ENCODE measurements at regions not wholly inside any gene's neighbourhood (a gene's known extent, or its start where the extent isn't known, plus 50 kb on each side); places are given as distances from the start of the nearest gene placed in this dataset.

GRCh38 chr3:95235916-95236315 lies 1173.1 kb downstream of the NSUN3 start:
- H3K9ac ChIP-seq (ENCODE audit: low read length) = no peak overlapping the region
- CTCF ChIA-PET = no interaction called here

DNA sequence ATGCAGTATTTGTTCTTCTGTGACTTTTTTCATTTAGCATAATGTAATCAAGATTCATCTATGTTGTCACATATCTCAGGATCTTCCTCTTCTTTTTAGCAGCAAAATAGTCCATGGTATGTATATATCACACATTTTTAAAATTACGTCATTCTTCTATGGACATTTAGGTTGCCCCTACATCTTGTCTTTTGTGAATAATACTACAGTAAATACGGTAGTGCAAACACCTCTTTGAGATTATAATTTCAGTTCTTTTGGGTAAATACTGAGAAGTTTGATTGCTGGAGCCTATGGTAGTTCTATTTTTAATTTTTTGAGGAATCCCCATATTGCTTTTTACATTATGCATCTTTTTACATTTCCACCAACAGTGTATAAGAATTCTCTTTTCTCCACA lies 1174.9 kb downstream of the NSUN3 start:
- H3K36me3 ChIP-seq (replicated peaks in 1 of 2; ENCODE audit: control extremely low read depth in 1 of 2, control insufficient read depth in 1 of 2, extremely low read depth in 1 of 2, insufficient read depth in 2 of 2, low read length in 1 of 2) = no peaks in the 10 kb centered on the region
- H4K20me1 ChIP-seq (ENCODE audit: control insufficient read depth, insufficient read depth, low read length, poor library complexity, severe bottlenecking) = no peaks in the 10 kb centered on the region
- H3K9me3 ChIP-seq (ENCODE audit: control extremely low read depth in 1 of 3, control insufficient read depth in 2 of 3, insufficient read depth in 1 of 3, low read length in 2 of 3) = no peaks in the 10 kb centered on the region
- no peak overlapping the region for H3K27ac ChIP-seq (ENCODE audit: low read length in 2 of 2)
- intact Hi-C loops (cut with micrococcal nuclease) = no loop called here
- Mint-ChIP-seq H3K4me3 (no peak overlapping the region), H3K27ac (no peak overlapping the region), H3K9me3 (ENCODE audit: insufficient read depth) (peaks cover 8% of the 10 kb centered on the region), H3K4me1 (no peaks in the 10 kb centered on the region), H3K27me3 (no peaks in the 10 kb centered on the region)
- CTCF ChIA-PET = no interaction called here
- no peaks in the 10 kb centered on the region for H3K4me1 ChIP-seq (ENCODE audit: control insufficient read depth in 2 of 2, insufficient read depth in 2 of 2, low read length in 2 of 2)
- no peaks in the 10 kb centered on the region for H3K79me2 ChIP-seq (ENCODE audit: control insufficient read depth, insufficient read depth, low read length)
- ATAC-seq (ENCODE audit: low read depth) = no peak
- no CpG with 5 or more reads among the region's 2 CpGs for WGBS (ENCODE audit: insufficient coverage)
- no peak overlapping the region for H2AFZ ChIP-seq (ENCODE audit: insufficient read depth, low read depth, low read length, poor library complexity, severe bottlenecking)
- no peak overlapping the region for H3K9ac ChIP-seq (ENCODE audit: low read length)
- no peaks in the 10 kb centered on the region for H3K27me3 ChIP-seq (replicated peaks in 1 of 4; ENCODE audit: control extremely low read depth in 1 of 4, control insufficient read depth in 3 of 4, insufficient read depth in 4 of 4, low read length in 3 of 4)
- TF ChIP-seq, protein P1, sequence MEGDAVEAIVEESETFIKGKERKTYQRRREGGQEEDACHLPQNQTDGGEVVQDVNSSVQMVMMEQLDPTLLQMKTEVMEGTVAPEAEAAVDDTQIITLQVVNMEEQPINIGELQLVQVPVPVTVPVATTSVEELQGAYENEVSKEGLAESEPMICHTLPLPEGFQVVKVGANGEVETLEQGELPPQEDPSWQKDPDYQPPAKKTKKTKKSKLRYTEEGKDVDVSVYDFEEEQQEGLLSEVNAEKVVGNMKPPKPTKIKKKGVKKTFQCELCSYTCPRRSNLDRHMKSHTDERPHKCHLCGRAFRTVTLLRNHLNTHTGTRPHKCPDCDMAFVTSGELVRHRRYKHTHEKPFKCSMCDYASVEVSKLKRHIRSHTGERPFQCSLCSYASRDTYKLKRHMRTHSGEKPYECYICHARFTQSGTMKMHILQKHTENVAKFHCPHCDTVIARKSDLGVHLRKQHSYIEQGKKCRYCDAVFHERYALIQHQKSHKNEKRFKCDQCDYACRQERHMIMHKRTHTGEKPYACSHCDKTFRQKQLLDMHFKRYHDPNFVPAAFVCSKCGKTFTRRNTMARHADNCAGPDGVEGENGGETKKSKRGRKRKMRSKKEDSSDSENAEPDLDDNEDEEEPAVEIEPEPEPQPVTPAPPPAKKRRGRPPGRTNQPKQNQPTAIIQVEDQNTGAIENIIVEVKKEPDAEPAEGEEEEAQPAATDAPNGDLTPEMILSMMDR (IDR thresholded peaks at IDR 0.05) = no peak
- TF ChIP-seq EZH2 (IDR thresholded peaks at IDR 0.05; ENCODE audit: borderline replicate concordance, insufficient read depth, low read depth, low read length, poor library complexity, severe bottlenecking) = no peak
- POLR2A ChIA-PET = no interaction called here
- no peak for DNase-seq
- no peak overlapping the region for H3K4me3 ChIP-seq (ENCODE audit: control extremely low read depth in 1 of 5, extremely low read depth in 1 of 5, insufficient read depth in 1 of 5, low read depth in 2 of 5, low read length in 4 of 5)
- no peak overlapping the region for H3K4me2 ChIP-seq (replicated peaks; ENCODE audit: low read depth, low read length, poor library complexity, severe bottlenecking)

More at GRCh38 chr3:95235916-95236315, 1173.1 kb downstream of the NSUN3 start:
- H3K27me3 ChIP-seq (replicated peaks in 1 of 4; ENCODE audit: control extremely low read depth in 1 of 4, control insufficient read depth in 3 of 4, insufficient read depth in 4 of 4, low read length in 3 of 4) = no peaks in the 10 kb centered on the region
- H3K9me3 ChIP-seq (ENCODE audit: control extremely low read depth in 1 of 3, control insufficient read depth in 2 of 3, insufficient read depth in 1 of 3, low read length in 2 of 3) = no peaks in the 10 kb centered on the region
- POLR2A ChIA-PET = no interaction called here
- H3K4me3 ChIP-seq (ENCODE audit: control extremely low read depth in 1 of 5, extremely low read depth in 1 of 5, insufficient read depth in 1 of 5, low read depth in 2 of 5, low read length in 4 of 5) = no peak overlapping the region
- no peak overlapping the region for H3K27ac ChIP-seq (ENCODE audit: low read length in 2 of 2)
- no peaks in the 10 kb centered on the region for H3K4me1 ChIP-seq (ENCODE audit: control insufficient read depth in 2 of 2, insufficient read depth in 2 of 2, low read length in 2 of 2)
- no peak overlapping the region for H3K4me2 ChIP-seq (replicated peaks; ENCODE audit: low read depth, low read length, poor library complexity, severe bottlenecking)
- no peak overlapping the region for H3K4me3 Mint-ChIP-seq
- H3K9me3 Mint-ChIP-seq (ENCODE audit: insufficient read depth) = peaks cover 8% of the 10 kb centered on the region
- no peak overlapping the region for H3K27ac Mint-ChIP-seq
- H3K79me2 ChIP-seq (ENCODE audit: control insufficient read depth, insufficient read depth, low read length) = no peaks in the 10 kb centered on the region
- no peaks in the 10 kb centered on the region for H4K20me1 ChIP-seq (ENCODE audit: control insufficient read depth, insufficient read depth, low read length, poor library complexity, severe bottlenecking)
- no peaks in the 10 kb centered on the region for H3K27me3 Mint-ChIP-seq
- ATAC-seq (ENCODE audit: low read depth) (no peak), DNase-seq (no peak)
- intact Hi-C loops (cut with micrococcal nuclease) = no loop called here
- H3K4me1 Mint-ChIP-seq = no peaks in the 10 kb centered on the region
- no peaks in the 10 kb centered on the region for H3K36me3 ChIP-seq (replicated peaks in 1 of 2; ENCODE audit: control extremely low read depth in 1 of 2, control insufficient read depth in 1 of 2, extremely low read depth in 1 of 2, insufficient read depth in 2 of 2, low read length in 1 of 2)
- no peak for TF ChIP-seq EZH2 (IDR thresholded peaks at IDR 0.05; ENCODE audit: borderline replicate concordance, insufficient read depth, low read depth, low read length, poor library complexity, severe bottlenecking)
- TF ChIP-seq, protein P1 (IDR thresholded peaks at IDR 0.05) = no peak
- no peak overlapping the region for H2AFZ ChIP-seq (ENCODE audit: insufficient read depth, low read depth, low read length, poor library complexity, severe bottlenecking)

Data from B cell (primary cell).